ENCODE measurements at regions not wholly inside any gene's neighbourhood (a gene's known extent, or its start where the extent isn't known, plus 50 kb on each side); places are given as distances from the start of the nearest gene placed in this dataset.

DNA sequence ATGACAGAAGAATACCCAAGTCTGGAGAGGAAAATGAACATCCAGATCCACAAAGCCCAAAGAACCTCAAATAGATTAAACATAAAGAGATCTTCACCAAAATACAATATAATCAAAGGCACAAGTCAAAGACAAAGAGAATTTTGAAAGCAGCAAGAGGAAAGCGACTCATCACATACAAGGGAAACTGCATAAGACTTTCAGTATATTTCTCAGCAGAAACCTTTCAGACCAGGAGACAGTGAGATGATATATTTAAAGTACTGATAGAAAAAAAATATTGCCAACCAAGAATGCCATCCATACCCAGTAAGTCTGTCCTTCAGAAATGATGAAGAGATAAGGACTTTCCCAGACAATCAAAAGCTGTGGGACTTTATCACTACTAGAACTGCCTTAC is 81.5 kb upstream of the GALNT17 start:
- Histone ChIP-seq H3K36me3 (ENCODE audit: insufficient read depth) (no peaks in the 10 kb centered on the region), H3K27ac (ENCODE audit: low read depth) (no peak overlapping the region), H3K4me3 (ENCODE audit: low read depth, low read length) (no peak overlapping the region), H3K4me1 (ENCODE audit: insufficient read depth) (no peaks in the 10 kb centered on the region)
- no peak for DNase-seq (ENCODE audit: extremely low spot score)
- 93% methylated on average over 1 of the region's 1 CpG for WGBS

DNA sequence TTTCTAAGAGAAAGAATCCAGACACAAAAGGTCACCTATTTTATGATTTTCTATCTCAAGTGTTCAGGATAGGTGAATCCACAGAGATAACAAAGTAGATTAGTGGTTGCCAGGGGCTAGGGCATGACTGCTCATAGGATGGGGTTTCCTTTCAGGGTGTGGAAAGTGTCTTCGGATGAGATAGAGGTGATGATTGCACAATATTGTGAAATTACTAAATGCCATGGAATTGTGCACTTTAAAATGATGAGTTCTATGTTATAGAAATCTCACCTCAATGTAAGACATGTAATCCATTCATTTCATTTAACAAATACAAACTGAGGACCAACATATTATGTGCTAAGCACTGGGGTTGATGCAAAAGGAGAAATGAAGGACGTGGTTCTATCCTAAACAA is 76.4 kb upstream of the GALNT17 start:
- no peak for DNase-seq (ENCODE audit: extremely low spot score)
- H3K36me3 ChIP-seq (ENCODE audit: insufficient read depth): no peaks in the 10 kb centered on the region
- H3K4me1 ChIP-seq (ENCODE audit: insufficient read depth): no peaks in the 10 kb centered on the region
- 88% methylated on average over 2 of the region's 2 CpGs for WGBS
- no peak overlapping the region for H3K27ac ChIP-seq (ENCODE audit: low read depth)
- H3K4me3 ChIP-seq (ENCODE audit: low read depth, low read length): no peak overlapping the region

DNA sequence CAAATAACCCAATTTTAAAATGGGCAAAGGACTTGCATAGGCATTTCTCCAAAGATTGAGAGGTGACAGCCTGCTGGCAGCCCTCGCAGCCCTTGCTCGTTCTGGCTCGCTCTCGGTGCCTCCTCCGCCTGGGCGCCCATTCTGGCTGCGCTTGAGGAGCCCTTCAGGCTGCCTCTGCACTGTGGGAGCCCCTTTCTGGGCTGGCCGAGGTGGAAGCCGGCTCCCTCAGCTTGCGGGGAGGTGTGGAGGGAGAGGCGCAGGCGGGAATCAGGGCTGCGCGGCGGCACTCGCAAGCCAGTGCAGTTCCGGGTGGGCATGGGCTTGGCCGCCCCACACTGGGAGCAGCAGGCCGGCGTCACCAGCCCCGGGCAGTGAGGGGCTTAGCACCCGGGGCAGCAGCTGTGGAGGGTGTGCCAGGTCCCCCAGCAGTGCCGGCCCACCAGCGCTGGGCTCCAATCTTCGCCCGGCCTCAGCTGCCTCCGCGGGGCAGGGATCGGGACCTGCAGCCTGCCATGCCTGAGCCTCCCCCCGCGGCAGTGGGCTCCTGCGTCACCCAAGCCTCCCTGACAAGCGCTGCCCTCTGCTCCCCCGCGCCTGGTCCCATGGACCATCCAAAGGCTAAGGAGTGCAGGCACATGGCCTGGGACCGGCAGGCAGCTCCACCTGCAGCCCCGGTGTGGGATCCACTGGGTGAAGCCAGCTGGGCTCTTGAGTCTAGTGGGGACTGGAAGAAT is 54.0 kb upstream of the GALNT17 start:
- no peak for DNase-seq (ENCODE audit: extremely low spot score)
- WGBS: 95% methylated on average over 37 of the region's 37 CpGs
- H3K4me3 ChIP-seq (ENCODE audit: low read depth, low read length): no peak overlapping the region
- H3K4me1 ChIP-seq (ENCODE audit: insufficient read depth): no peaks in the 10 kb centered on the region
- H3K27ac ChIP-seq (ENCODE audit: low read depth): no peak overlapping the region
- no peaks in the 10 kb centered on the region for H3K36me3 ChIP-seq (ENCODE audit: insufficient read depth)
